Right ventricle myocardium inferior (tissue), 1 donor: ENCODE measurements at regions not wholly inside any gene's neighbourhood (a gene's known extent, or its start where the extent isn't known, plus 50 kb on each side); places are given as distances from the start of the nearest gene placed in this dataset.
"Not testable (repeated sequence)": the region's sequence is repeated elsewhere in the genome, so short reads cannot be mapped to it uniquely, and the experiment has no call there.

Source experiments
- ATAC-seq: fragments of 200-7000 bp; cut with Tn5 transposase; one replicate; pipeline ENCODE4 v1.9.1; 2020; ENCODE audit warnings: mild to moderate bottlenecking, moderate library complexity
- DNase-seq: peaks from one replicate; pipeline ENCODE4 v3.0.0; 2021; ENCODE audit errors: missing footprints
- intact Hi-C: fragments of 100-400 bp; cut with DNase I; formaldehyde crosslinking; loops from one replicate; pipeline ENCODE4 v1.11.0; 2022
- donor health status: DM: no; HTN: yes; CAD: no; lungs with severe emphysema.

DNA sequence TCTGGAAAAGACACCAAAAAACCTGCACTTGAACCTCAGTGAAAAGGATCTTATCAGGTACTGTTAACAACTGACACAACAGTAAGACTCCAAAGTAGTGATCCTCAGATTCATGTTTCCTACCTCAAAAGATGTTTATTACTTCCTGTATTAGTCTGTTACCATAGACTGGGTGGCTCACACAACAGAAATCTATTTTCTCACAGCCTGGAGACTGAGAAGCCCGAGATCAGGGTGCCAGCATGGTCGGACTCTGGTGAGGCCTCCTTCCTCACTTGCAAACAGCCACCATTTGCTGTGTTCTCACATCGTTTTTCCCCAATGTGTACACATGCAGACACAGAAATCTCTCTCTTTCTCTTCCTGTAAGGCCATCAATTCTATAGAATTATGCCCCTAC lies 154.0 kb upstream of the THSD7A start:
- intact Hi-C loops: no loop called here
- ATAC-seq: no peak
- no peak for DNase-seq

GRCh38 chr7:11988186-11988585 lies 156.2 kb upstream of the THSD7A start:
- DNase-seq (no peak), ATAC-seq (no peak)
- intact Hi-C loops: no loop called here

DNA sequence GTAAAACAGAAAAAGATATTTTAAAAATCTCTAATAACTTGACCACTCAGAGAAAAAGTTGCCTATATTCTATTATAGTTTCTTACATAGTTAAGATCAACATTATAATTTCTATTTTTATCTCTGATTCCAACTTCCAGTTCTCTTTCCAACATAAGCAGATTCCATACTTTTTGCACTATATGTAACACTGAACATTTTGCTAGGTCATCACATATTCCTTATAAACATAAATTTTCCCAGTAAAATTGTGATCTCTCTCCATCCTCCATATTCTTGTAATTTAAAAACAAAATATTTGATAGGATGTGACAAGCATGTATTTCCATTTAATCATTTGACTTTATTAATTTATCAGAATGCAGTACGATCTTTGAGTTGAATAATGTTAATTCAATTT lies 170.4 kb upstream of the THSD7A start:
- ATAC-seq: no peak
- intact Hi-C loops: no loop called here

DNA sequence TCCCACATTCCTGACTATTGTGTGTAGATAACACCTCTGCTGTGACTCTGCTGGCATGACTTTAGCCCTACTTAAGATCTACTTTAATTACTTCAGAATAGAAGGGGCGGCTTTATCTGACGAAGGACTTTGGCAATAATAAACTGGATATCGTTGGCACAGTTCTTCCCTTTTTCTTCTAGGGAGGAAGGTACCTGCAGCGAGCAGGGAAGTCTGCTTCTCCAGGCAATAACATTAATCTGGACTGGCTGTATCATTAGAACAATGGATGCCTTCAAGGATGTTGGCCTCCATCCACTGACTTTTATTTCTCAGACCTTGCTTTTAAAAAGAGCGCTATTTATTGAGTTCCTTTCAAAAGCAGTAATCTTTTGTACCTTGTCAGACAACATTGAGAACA lies 172.6 kb upstream of the THSD7A start:
- no peak for ATAC-seq
- intact Hi-C loops: no loop called here
- DNase-seq: no peak

More for the DNA sequence above, 170.4 kb upstream of the THSD7A start:
- DNase-seq: no peak

GRCh38 chr7:12007576-12007975 lies 175.6 kb upstream of the THSD7A start:
- ATAC-seq (no peak), DNase-seq (no peak)
- intact Hi-C loops: no loop called here

GRCh38 chr7:12013983-12014382 lies 182.0 kb upstream of the THSD7A start:
- intact Hi-C loops: no loop called here
- no peak for ATAC-seq
- DNase-seq: no peak

DNA sequence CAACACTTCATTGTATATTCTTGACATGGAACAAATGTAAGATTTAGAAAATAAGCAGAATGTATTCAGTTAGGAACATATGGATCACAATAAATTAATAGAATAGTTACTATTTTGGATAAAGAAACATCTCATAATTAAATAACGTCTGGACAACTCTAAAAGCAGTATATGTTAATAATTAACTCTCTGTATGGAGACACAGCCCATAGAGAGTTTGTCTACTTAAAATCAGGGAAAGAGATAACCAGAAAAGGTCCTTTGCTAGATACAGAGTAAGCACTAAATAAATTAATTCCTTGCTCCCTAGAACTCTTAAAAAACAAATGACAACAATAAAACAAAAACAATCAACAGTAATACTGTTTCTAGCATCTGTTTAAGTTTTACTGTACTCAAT lies 184.4 kb upstream of the THSD7A start:
- no peak for ATAC-seq
- intact Hi-C loops: no loop called here
- DNase-seq: no peak

- intact Hi-C loops: no loop called here
- DNase-seq (no peak), ATAC-seq (no peak)
Observed at GRCh38 chr7:12017046-12017445, 185.0 kb upstream of the THSD7A start.

GRCh38 chr7:12022011-12022410 lies 189.1 kb upstream of the TMEM106B start:
- ATAC-seq, DNase-seq, intact Hi-C loops: not testable (repeated sequence)

DNA sequence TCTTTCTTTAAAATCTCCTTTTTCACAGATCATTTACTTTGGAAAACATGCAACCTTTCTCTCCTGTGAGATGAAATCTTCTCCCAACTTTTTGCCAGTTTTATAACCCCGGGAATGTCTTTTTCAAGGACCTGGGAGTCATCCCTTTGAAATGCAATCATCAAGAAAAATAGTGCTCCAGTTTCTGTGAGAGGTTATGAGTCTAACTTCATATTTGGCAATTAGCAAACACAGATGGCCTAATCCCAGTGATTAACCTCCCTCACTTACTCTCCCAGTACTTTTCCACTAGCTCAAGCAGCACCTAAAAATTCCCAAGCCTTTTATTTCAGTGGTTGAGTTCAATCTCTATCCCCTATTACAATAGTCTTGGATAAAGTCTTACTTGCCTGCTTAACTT lies 185.8 kb upstream of the TMEM106B start:
- intact Hi-C loops: no loop called here
- no peak for DNase-seq
- no peak for ATAC-seq

DNA sequence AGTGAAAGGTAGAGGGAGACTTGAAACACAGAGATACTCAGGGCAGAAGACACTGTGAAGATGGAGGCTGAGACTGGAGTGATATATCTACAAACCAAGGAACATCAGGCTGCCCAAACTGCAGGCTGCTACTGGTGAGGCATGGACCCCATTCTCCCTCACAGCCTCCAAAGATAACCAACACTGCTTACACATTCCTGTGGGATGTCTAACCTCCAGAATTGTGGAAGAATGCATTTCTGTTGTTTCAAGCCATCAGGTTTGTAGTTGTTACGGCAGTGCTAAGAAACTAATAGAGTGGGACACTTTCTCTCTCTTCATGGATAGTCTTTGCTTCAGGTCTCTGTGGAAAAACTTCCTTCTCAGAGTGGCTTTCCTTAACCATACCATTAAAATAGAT lies 182.6 kb upstream of the TMEM106B start:
- no peak for ATAC-seq
- no peak for DNase-seq
- intact Hi-C loops: no loop called here

GRCh38 chr7:12030116-12030515 lies 181.0 kb upstream of the TMEM106B start:
- intact Hi-C loops: no loop called here
- ATAC-seq (no peak), DNase-seq (no peak)

- intact Hi-C loops: no loop called here
- ATAC-seq (no peak), DNase-seq (no peak)
Observed at GRCh38 chr7:12031186-12031585, 179.9 kb upstream of the TMEM106B start.

DNA sequence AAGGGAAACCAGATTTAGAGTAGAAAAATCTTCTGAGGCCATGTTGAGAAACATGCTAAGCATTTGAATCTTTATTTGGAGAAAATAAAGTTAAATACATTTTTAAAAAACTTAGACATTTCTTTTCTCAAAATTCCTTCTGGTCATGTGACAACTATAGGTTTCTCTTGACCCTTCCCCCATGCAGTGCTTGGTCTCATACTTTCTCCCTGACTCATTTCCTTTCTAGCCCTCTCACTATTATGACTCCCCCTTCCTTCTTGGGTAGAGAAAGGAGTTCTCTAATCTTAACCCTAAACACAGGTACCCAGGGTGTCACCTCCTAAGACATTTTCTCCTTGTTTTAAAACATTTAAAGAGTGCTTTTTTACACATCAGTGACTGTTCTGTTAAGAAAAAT lies 179.5 kb upstream of the TMEM106B start:
- DNase-seq: no peak
- ATAC-seq: no peak
- intact Hi-C loops: no loop called here

GRCh38 chr7:12032146-12032545 lies 178.9 kb upstream of the TMEM106B start:
- ATAC-seq: no peak
- no peak for DNase-seq
- intact Hi-C loops: no loop called here

- intact Hi-C loops, ATAC-seq, DNase-seq: not testable (repeated sequence)
Observed at GRCh38 chr7:12043457-12043856, 167.6 kb upstream of the TMEM106B start.

GRCh38 chr7:12052211-12052610 lies 158.9 kb upstream of the TMEM106B start:
- intact Hi-C loops: no loop called here
- DNase-seq: no peak
- no peak for ATAC-seq

- intact Hi-C loops: no loop called here
- ATAC-seq: no peak
- DNase-seq: no peak
Observed at GRCh38 chr7:12053561-12053960, 157.5 kb upstream of the TMEM106B start.

DNA sequence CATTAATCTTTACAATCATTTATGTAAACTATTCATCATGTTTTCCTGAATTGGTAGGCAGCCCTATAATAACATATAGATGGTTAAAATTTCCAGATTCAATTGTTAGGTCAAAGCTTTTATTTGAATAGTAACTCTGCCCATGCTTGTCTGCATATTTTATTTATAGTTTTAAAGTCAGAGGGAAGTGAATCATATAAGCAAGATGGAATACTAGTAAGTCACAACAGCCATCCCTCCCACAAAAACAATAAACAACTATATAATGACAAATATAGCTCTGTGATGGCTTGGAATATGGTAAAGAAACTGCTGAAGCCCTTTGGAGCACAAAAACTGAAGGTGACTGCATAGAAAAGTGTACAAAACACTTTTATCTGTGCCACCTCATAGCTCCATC lies 156.3 kb upstream of the TMEM106B start:
- ATAC-seq: no peak
- DNase-seq: no peak
- intact Hi-C loops: no loop called here

GRCh38 chr7:12056381-12056780 lies 154.7 kb upstream of the TMEM106B start:
- intact Hi-C loops: no loop called here
- DNase-seq: no peak
- no peak for ATAC-seq

DNA sequence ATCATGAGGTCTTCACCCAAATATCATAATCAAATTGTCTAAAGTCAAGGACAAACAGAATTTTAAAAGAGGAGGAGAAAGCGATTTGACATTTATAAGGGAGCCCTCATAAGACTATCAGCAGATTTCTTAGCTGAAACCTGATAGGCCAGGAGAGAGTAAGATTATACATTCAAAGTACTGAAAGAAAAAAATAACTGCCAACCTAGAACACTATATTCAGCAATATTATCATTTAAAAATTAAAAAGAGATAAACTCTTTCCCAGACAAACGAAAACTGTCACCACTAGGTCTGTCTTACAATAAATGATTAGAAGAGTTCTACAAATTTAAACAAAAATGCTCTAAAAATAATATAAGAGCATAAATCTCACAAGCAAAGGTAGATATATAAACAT lies 154.1 kb upstream of the TMEM106B start:
- no peak for DNase-seq
- intact Hi-C loops: no loop called here
- ATAC-seq: no peak

DNA sequence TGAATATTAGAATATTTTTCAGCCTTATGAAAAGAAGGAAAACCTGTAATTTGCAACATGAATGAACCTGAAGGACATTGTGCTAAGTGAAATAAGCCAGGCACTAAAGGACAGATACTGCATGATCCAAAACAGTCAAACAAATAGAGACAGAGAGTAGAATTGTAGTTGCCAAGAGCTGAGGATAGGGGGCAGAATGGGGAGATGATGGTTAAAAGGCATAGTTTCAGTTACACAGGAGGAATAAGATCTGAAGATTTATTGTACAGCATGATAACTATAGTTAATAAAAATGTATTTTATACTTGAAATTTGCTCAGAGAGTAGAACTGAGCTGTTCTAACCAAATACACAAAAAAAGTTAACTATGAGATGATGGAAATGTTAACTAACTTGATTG lies 149.0 kb upstream of the TMEM106B start:
- DNase-seq (no peak), ATAC-seq (no peak)
- intact Hi-C loops: loop anchor here (10.0 kb wide), 1 partner anchor 433 kb away; no protein-coding TSS in a partner anchor
